Esophagus muscularis mucosa (tissue), 4 donors: ENCODE measurements at regions not wholly inside any gene's neighbourhood (a gene's known extent, or its start where the extent isn't known, plus 50 kb on each side); places are given as distances from the start of the nearest gene placed in this dataset.

Experiments
- DNase-seq: peaks from one replicate; pipeline ENCODE4 v3.0.0-alpha.2; 2017; ENCODE audit errors: extremely low spot score
- H3K27ac ChIP-seq, 4 donors: fragments of 200-600 bp; sonication (generic); replicated peaks in 1 of 4; 1 replicate in 3 of 4; 2 replicates in 1 of 4; pipeline ENCODE4 v1.5.1; 2016 to 2019; ENCODE audit warnings: mild to moderate bottlenecking in 1 of 4
- H3K27me3 ChIP-seq, 4 donors: fragments of 200-600 bp; sonication (generic); one replicate each; pipeline versions ENCODE4 v1.5.1 to v1.6.0; 2016 to 2019
- H3K36me3 ChIP-seq, 4 donors: fragments of 200-600 bp; sonication (generic); one replicate each; pipeline ENCODE4 v1.5.1; 2016 to 2019
- H3K4me1 ChIP-seq, 4 donors: fragments of 200-600 bp; sonication (generic); one replicate each; pipeline ENCODE4 v1.5.1; 2016 to 2019
- H3K4me3 ChIP-seq, 4 donors: fragments of 200-600 bp; sonication (generic); 1 replicate in 2 of 4; 2 replicates in 2 of 4; pipeline ENCODE4 v1.5.1; 2016 to 2019; ENCODE audit warnings: mild to moderate bottlenecking in 4 of 4, moderate library complexity in 1 of 4
- H3K9me3 ChIP-seq, 4 donors: fragments of 200-600 bp; sonication (generic); 1 replicate in 3 of 4; 2 replicates in 1 of 4; pipeline ENCODE4 v1.5.1; 2016 to 2019
- CTCF ChIP-seq, 3 experiments: fragments of 200-600 bp in 2 of 3; fragments of 450-650 bp in 1 of 3; sonication (generic) in 2 of 3; IDR thresholded peaks; one replicate each; pipeline ENCODE4 v1.5.1; 2017 to 2019; ENCODE audit warnings: antibody characterized with exemption in 3 of 3, mild to moderate bottlenecking in 2 of 3, moderate library complexity in 1 of 3
- EP300 ChIP-seq: sonication (generic); formaldehyde crosslinking; IDR thresholded peaks from one replicate; pipeline ENCODE4 v1.6.1; 2017; ENCODE audit warnings: antibody characterized with exemption
- POLR2A ChIP-seq: fragments of 450-650 bp; IDR thresholded peaks from one replicate; pipeline ENCODE4 v1.6.1; 2017; ENCODE audit warnings: antibody characterized with exemption, moderate library complexity, mild to moderate bottlenecking, low read depth
- POLR2AphosphoS5 ChIP-seq, 2 donors: sonication (generic); formaldehyde crosslinking; IDR thresholded peaks; one replicate each; pipeline ENCODE4 v1.6.1; 2017; ENCODE audit warnings: antibody characterized with exemption in 2 of 2
- WGBS: methylation state at CpG from one replicate; pipeline ENCODE4 v1.1.5; 2018; 5-methylcytosine and 5-hydroxymethylcytosine counted together
- intact Hi-C: fragments of 100-400 bp; cut with DNase I; formaldehyde crosslinking; loops from one replicate; pipeline ENCODE4 v1.15.1; 2023

- Histone ChIP-seq H3K27ac (no peak overlapping the region), H3K4me1 (peaks cover 21 to 25% (median 22%) of the 10 kb centered on the region in 4 donors), H3K27me3 (no peaks in the 10 kb centered on the region), H3K4me3 (no peak overlapping the region), H3K36me3 (no peaks in the 10 kb centered on the region), H3K9me3 (no peaks in the 10 kb centered on the region)
- intact Hi-C loops = no loop called here
- WGBS = 67% methylated on average over 5 of the region's 5 CpGs
- no peak for DNase-seq
- no peak for TF ChIP-seq CTCF (IDR thresholded peaks at IDR 0.05)
- no peak for TF ChIP-seq POLR2AphosphoS5 (IDR thresholded peaks at IDR 0.05)
- TF ChIP-seq EP300 = no peak
- TF ChIP-seq POLR2A = no peak
These were observed 129.0 kb downstream of the SOCS6 start for GRCh38 chr18:70417847-70418246.

GRCh38 chr18:70416496-70416895 lies 127.7 kb downstream of the SOCS6 start:
- no peak for DNase-seq
- H3K36me3 ChIP-seq = no peaks in the 10 kb centered on the region
- WGBS = 83% methylated on average over 8 of the region's 8 CpGs
- TF ChIP-seq POLR2A = no peak
- TF ChIP-seq CTCF (IDR thresholded peaks at IDR 0.05) = no peak
- TF ChIP-seq POLR2AphosphoS5 (IDR thresholded peaks at IDR 0.05) = no peak
- no peak for TF ChIP-seq EP300
- peaks cover 7 to 13% (median 8%) of the 10 kb centered on the region in 4 donors for H3K4me1 ChIP-seq
- H3K27me3 ChIP-seq = no peaks in the 10 kb centered on the region
- no peak overlapping the region for H3K4me3 ChIP-seq
- intact Hi-C loops = no loop called here
- H3K9me3 ChIP-seq = no peaks in the 10 kb centered on the region
- no peak overlapping the region for H3K27ac ChIP-seq

GRCh38 chr18:70415823-70416488 lies 127.1 kb downstream of the SOCS6 start:
- H3K9me3 ChIP-seq = no peaks in the 10 kb centered on the region
- 70% methylated on average over 13 of the region's 13 CpGs for WGBS
- H3K36me3 ChIP-seq = no peaks in the 10 kb centered on the region
- no peaks in the 10 kb centered on the region for H3K27me3 ChIP-seq
- TF ChIP-seq EP300 (no peak), POLR2AphosphoS5 (IDR thresholded peaks at IDR 0.05) (no peak), CTCF (IDR thresholded peaks at IDR 0.05) (no peak), POLR2A (no peak)
- intact Hi-C loops = no loop called here
- H3K27ac ChIP-seq = no peak overlapping the region
- H3K4me1 ChIP-seq = peaks cover 2 to 7% (median 3%) of the 10 kb centered on the region in 4 donors
- no peak for DNase-seq
- H3K4me3 ChIP-seq = no peak overlapping the region

- intact Hi-C loops = no loop called here
- WGBS = 58% methylated on average over 5 of the region's 6 CpGs
- no peaks in the 10 kb centered on the region for H3K9me3 ChIP-seq
These were observed 125.6 kb downstream of the SOCS6 start for GRCh38 chr18:70414315-70414900.

GRCh38 chr18:70413455-70413854 lies 124.6 kb downstream of the SOCS6 start:
- Histone ChIP-seq H3K27ac (no peak overlapping the region), H3K36me3 (no peaks in the 10 kb centered on the region), H3K4me1 (peaks cover 0 to 4% (median 0%) of the 10 kb centered on the region in 4 donors), H3K27me3 (no peaks in the 10 kb centered on the region), H3K4me3 (no peak overlapping the region), H3K9me3 (no peaks in the 10 kb centered on the region)
- intact Hi-C loops = no loop called here
- no peak for TF ChIP-seq EP300
- TF ChIP-seq CTCF (IDR thresholded peaks at IDR 0.05) = no peak
- TF ChIP-seq POLR2AphosphoS5 (IDR thresholded peaks at IDR 0.05) = no peak
- DNase-seq = no peak
- WGBS = 93% methylated on average over 3 of the region's 3 CpGs

More at GRCh38 chr18:70414315-70414900, 125.6 kb downstream of the SOCS6 start:
- DNase-seq = no peak
- TF ChIP-seq POLR2AphosphoS5 (IDR thresholded peaks at IDR 0.05) (no peak), EP300 (no peak), POLR2A (no peak)
- H3K4me3 ChIP-seq = no peak overlapping the region
- H3K36me3 ChIP-seq = no peaks in the 10 kb centered on the region
- no peak overlapping the region for H3K27ac ChIP-seq
- no peaks in the 10 kb centered on the region for H3K27me3 ChIP-seq
- peaks cover 0 to 4% (median 0%) of the 10 kb centered on the region in 4 donors for H3K4me1 ChIP-seq
